OCI-LY1 (cell line): ENCODE measurements at regions not wholly inside any gene's neighbourhood (a gene's known extent, or its start where the extent isn't known, plus 50 kb on each side); places are given as distances from the start of the nearest gene placed in this dataset.

Source experiments
- H2AFZ ChIP-seq: fragments of 200-600 bp; sonication (generic), shearing (Covaris generic); 2 replicates; pipeline ENCODE4 v1.6.0; 2014; ENCODE audit warnings: antibody characterized with exemption, mild to moderate bottlenecking, low read length
- H3F3A ChIP-seq: fragments of 200-600 bp; sonication (generic), shearing (Covaris generic); 2 replicates; pipeline ENCODE4 v1.6.0; 2014; ENCODE audit warnings: mild to moderate bottlenecking, antibody characterized with exemption, low read length, moderate library complexity; ENCODE audit not compliant: insufficient read depth
- H3K27ac ChIP-seq: fragments of 200-600 bp; sonication (generic); 2 replicates; pipeline ENCODE4 v1.5.1; 2014; ENCODE audit warnings: low read length, mixed run types, mild to moderate bottlenecking, low read depth; ENCODE audit not compliant: poor library complexity, severe bottlenecking
- H3K27me3 ChIP-seq: fragments of 200-600 bp; sonication (generic); 2 replicates; pipeline ENCODE4 v1.6.0; 2014; ENCODE audit warnings: antibody characterized with exemption, mild to moderate bottlenecking, low read length, moderate library complexity; ENCODE audit not compliant: insufficient read depth
- H3K36me3 ChIP-seq: fragments of 200-600 bp; sonication (generic); 2 replicates; pipeline ENCODE4 v1.6.1; 2014; ENCODE audit warnings: mild to moderate bottlenecking, antibody characterized with exemption, low read length, moderate library complexity, mixed read lengths; ENCODE audit not compliant: insufficient read depth
- H3K4me1 ChIP-seq: fragments of 200-600 bp; sonication (generic); 2 replicates; pipeline ENCODE4 v1.5.1; 2014; ENCODE audit warnings: mild to moderate bottlenecking, low read length, moderate library complexity; ENCODE audit not compliant: insufficient read depth, severe bottlenecking
- H3K4me2 ChIP-seq: fragments of 200-600 bp; sonication (generic), shearing (Covaris generic); 2 replicates; pipeline ENCODE4 v1.6.1; 2014; ENCODE audit warnings: low read length
- H3K4me3 ChIP-seq: fragments of 200-600 bp; sonication (generic); 2 replicates; pipeline ENCODE4 v1.5.1; 2014; ENCODE audit warnings: low read length, low read depth, mild to moderate bottlenecking, mixed read lengths; ENCODE audit not compliant: poor library complexity, severe bottlenecking
- H3K79me2 ChIP-seq: fragments of 200-600 bp; shearing (Covaris generic); 2 replicates; pipeline ENCODE4 v1.6.1; 2016; ENCODE audit warnings: mixed run types, low read length, mixed read lengths; ENCODE audit not compliant: insufficient read depth
- H3K9ac ChIP-seq: fragments of 200-600 bp; sonication (generic), shearing (Covaris generic); 2 replicates; pipeline ENCODE4 v1.6.1; 2014; ENCODE audit warnings: mild to moderate bottlenecking, low read length, mixed read lengths
- H3K9me2 ChIP-seq: fragments of 200-600 bp; sonication (generic), shearing (Covaris generic); 2 replicates; pipeline ENCODE4 v1.6.1; 2014; ENCODE audit warnings: low read depth, mild to moderate bottlenecking, low read length, mixed read lengths
- H3K9me3 ChIP-seq: fragments of 200-600 bp; shearing (Covaris generic); 2 replicates; pipeline ENCODE4 v1.6.1; 2014; ENCODE audit warnings: low read length, mixed read lengths
- H4K20me1 ChIP-seq: fragments of 200-600 bp; sonication (generic), shearing (Covaris generic); 2 replicates; pipeline ENCODE4 v1.6.0; 2016; ENCODE audit warnings: mild to moderate bottlenecking, low read length; ENCODE audit not compliant: insufficient read depth
- EZH2 ChIP-seq: fragments of 200-600 bp; sonication (generic), shearing (Covaris generic); IDR thresholded peaks from 2 replicates; pipeline ENCODE4 v1.8.0; 2017; ENCODE audit warnings: borderline replicate concordance, mixed run types, mild to moderate bottlenecking, antibody characterized with exemption, low read length, moderate library complexity, mixed read lengths
- TF ChIP-seq, protein P1 (sequence below): fragments of 200-600 bp; sonication (generic), shearing (Covaris generic); IDR thresholded peaks from 2 replicates; pipeline ENCODE4 v1.5.1; 2017; ENCODE audit warnings: mild to moderate bottlenecking, antibody characterized with exemption, low read length, moderate library complexity, mixed read lengths

DNA sequence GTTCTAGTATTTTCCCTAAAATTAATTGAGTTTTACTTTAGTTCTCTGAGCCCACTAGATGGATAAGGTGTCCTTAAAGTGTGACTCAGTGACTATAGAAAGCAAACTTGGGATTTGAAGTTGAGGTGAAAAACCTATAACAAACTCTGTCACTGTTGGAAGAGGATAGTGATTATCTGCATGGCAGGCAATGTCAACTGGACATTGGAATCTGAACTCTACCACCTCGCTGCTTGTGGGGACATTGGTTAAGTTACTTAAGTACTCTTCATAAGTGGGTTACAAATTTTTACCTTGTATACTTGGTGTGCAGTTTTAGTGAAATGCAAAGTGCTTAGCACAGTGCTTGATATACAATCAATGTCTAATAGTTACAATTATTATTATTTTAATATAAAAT is 87.9 kb upstream of the B3GAT2 start:
- no peak overlapping the region for H2AFZ ChIP-seq
- H3K79me2 ChIP-seq = no peaks in the 10 kb centered on the region
- H4K20me1 ChIP-seq = no peaks in the 10 kb centered on the region
- H3K9me2 ChIP-seq = no peaks in the 10 kb centered on the region
- TF ChIP-seq, protein P1, sequence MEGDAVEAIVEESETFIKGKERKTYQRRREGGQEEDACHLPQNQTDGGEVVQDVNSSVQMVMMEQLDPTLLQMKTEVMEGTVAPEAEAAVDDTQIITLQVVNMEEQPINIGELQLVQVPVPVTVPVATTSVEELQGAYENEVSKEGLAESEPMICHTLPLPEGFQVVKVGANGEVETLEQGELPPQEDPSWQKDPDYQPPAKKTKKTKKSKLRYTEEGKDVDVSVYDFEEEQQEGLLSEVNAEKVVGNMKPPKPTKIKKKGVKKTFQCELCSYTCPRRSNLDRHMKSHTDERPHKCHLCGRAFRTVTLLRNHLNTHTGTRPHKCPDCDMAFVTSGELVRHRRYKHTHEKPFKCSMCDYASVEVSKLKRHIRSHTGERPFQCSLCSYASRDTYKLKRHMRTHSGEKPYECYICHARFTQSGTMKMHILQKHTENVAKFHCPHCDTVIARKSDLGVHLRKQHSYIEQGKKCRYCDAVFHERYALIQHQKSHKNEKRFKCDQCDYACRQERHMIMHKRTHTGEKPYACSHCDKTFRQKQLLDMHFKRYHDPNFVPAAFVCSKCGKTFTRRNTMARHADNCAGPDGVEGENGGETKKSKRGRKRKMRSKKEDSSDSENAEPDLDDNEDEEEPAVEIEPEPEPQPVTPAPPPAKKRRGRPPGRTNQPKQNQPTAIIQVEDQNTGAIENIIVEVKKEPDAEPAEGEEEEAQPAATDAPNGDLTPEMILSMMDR = no peak
- TF ChIP-seq EZH2 = no peak
- no peaks in the 10 kb centered on the region for H3K9me3 ChIP-seq
- no peaks in the 10 kb centered on the region for H3K4me1 ChIP-seq
- no peak overlapping the region for H3K4me3 ChIP-seq
- H3K4me2 ChIP-seq = no peak overlapping the region
- no peaks in the 10 kb centered on the region for H3F3A ChIP-seq
- H3K9ac ChIP-seq = no peak overlapping the region
- H3K27me3 ChIP-seq = no peaks in the 10 kb centered on the region
- no peak overlapping the region for H3K27ac ChIP-seq
- no peaks in the 10 kb centered on the region for H3K36me3 ChIP-seq

DNA sequence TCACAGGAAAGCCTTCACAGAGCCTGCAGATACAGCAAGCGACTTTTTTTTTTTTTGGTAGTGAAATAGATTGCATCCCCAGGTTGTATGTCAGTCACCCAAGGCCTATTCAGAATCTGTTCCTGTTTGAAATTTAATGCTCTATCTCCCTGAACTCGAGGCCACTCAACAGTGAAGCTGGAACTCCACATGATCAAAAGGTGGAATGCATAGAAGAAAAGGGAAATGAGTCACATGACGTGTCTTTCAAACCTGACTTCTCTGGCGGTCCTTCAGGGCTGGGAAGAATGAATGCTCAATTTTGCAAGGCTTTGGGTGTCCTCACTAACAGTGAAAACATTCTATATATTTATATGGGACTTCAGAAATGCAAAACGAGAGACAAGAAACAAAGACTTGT is 88.4 kb upstream of the B3GAT2 start:
- Histone ChIP-seq H3K4me2 (no peak overlapping the region), H3K9ac (no peak overlapping the region), H4K20me1 (no peaks in the 10 kb centered on the region), H3K9me3 (no peaks in the 10 kb centered on the region), H3K4me1 (no peaks in the 10 kb centered on the region), H3K36me3 (no peaks in the 10 kb centered on the region), H3K4me3 (no peak overlapping the region), H3K79me2 (no peaks in the 10 kb centered on the region), H3K9me2 (no peaks in the 10 kb centered on the region), H3K27ac (no peak overlapping the region), H3K27me3 (no peaks in the 10 kb centered on the region), H3F3A (no peaks in the 10 kb centered on the region), H2AFZ (no peak overlapping the region)
- TF ChIP-seq EZH2 = no peak
- TF ChIP-seq, protein P1 = no peak

GRCh38 chr6:71047417-71047816 is 90.6 kb upstream of the B3GAT2 start:
- H3K79me2 ChIP-seq = no peaks in the 10 kb centered on the region
- H3K9ac ChIP-seq = no peak overlapping the region
- no peaks in the 10 kb centered on the region for H3K9me2 ChIP-seq
- H3K4me1 ChIP-seq = no peaks in the 10 kb centered on the region
- no peak for TF ChIP-seq EZH2
- TF ChIP-seq, protein P1 = no peak
- no peaks in the 10 kb centered on the region for H3K27me3 ChIP-seq
- H3K36me3 ChIP-seq = no peaks in the 10 kb centered on the region
- no peaks in the 10 kb centered on the region for H3F3A ChIP-seq
- no peak overlapping the region for H2AFZ ChIP-seq
- no peak overlapping the region for H3K4me3 ChIP-seq
- H3K9me3 ChIP-seq = no peaks in the 10 kb centered on the region
- H4K20me1 ChIP-seq = no peaks in the 10 kb centered on the region
- H3K27ac ChIP-seq = no peak overlapping the region
- H3K4me2 ChIP-seq = no peak overlapping the region
